ENCODE measurements at regions not wholly inside any gene's neighbourhood (a gene's known extent, or its start where the extent isn't known, plus 50 kb on each side); places are given as distances from the start of the nearest gene placed in this dataset.

DNA sequence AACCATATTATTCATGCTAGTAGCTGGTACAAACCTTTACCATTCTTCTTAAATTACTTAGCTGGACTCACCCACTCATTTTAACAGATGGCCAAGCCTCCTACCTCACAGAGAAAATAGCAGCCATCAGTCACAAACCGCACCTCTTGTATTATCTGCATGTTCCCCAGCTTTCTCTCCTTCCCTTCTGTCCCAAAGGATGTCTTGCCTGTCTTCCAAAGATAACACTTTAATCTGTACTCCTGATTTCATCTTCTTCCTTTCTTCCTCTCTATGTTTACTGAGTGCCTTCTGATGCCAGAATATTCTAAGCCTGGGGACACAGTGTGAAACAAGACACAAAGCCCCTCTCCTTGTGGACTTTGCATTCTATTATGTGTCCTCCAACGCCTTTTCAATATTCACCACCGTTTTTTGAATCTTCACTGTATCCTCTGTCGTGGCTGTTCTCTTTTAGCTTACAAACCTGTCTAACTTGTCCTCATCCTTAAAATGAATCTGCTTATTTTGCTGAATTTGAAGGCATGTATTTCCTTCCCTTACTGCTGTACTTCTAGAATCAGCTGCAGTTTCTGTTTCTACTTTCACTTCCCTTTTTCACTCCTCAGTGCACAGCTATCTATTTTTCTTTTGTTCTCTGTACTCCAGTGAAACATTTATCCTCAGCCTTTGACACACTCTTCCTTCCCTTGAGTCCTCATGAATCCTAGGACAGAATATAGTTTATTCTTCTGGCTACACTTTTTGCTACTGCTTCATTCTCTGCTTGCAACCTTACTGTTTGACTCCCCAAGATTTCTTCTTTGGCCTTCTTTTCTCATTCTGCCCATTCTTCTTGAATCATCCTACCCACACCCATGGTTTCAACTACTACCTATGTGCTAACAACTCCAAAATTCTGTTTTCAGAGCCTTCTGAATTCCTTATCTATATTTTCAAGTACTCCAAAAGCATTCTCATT, 216.9 kb upstream of the SAMSN1 start:
- no peak for DNase-seq (ENCODE audit: low read depth)
- H3K4me3 ChIP-seq (ENCODE audit: low read depth, low read length), result no peak overlapping the region
- TF ChIP-seq, protein P1, sequence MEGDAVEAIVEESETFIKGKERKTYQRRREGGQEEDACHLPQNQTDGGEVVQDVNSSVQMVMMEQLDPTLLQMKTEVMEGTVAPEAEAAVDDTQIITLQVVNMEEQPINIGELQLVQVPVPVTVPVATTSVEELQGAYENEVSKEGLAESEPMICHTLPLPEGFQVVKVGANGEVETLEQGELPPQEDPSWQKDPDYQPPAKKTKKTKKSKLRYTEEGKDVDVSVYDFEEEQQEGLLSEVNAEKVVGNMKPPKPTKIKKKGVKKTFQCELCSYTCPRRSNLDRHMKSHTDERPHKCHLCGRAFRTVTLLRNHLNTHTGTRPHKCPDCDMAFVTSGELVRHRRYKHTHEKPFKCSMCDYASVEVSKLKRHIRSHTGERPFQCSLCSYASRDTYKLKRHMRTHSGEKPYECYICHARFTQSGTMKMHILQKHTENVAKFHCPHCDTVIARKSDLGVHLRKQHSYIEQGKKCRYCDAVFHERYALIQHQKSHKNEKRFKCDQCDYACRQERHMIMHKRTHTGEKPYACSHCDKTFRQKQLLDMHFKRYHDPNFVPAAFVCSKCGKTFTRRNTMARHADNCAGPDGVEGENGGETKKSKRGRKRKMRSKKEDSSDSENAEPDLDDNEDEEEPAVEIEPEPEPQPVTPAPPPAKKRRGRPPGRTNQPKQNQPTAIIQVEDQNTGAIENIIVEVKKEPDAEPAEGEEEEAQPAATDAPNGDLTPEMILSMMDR (IDR thresholded peaks at IDR 0.05; ENCODE audit: insufficient read depth, low read depth, low read length), result no peak

- TF ChIP-seq, protein P1 (IDR thresholded peaks at IDR 0.05; ENCODE audit: insufficient read depth, low read depth, low read length), result no peak
- H3K4me3 ChIP-seq (ENCODE audit: low read depth, low read length), result no peak overlapping the region
- DNase-seq (ENCODE audit: low read depth), result no peak
These were observed 216.2 kb upstream of the SAMSN1 start for GRCh38 chr21:14762327-14762726.

GRCh38 chr21:14759285-14759684, 213.2 kb upstream of the SAMSN1 start:
- TF ChIP-seq, protein P1 (IDR thresholded peaks at IDR 0.05; ENCODE audit: insufficient read depth, low read depth, low read length), result no peak
- H3K4me3 ChIP-seq (ENCODE audit: low read depth, low read length), result no peak overlapping the region
- no peak for DNase-seq (ENCODE audit: low read depth)

- no peak for DNase-seq (ENCODE audit: low read depth)
- TF ChIP-seq, protein P1 (IDR thresholded peaks at IDR 0.05; ENCODE audit: insufficient read depth, low read depth, low read length), result no peak
- no peak overlapping the region for H3K4me3 ChIP-seq (ENCODE audit: low read depth, low read length)
These were observed 212.7 kb upstream of the SAMSN1 start for GRCh38 chr21:14758849-14759248.

DNA sequence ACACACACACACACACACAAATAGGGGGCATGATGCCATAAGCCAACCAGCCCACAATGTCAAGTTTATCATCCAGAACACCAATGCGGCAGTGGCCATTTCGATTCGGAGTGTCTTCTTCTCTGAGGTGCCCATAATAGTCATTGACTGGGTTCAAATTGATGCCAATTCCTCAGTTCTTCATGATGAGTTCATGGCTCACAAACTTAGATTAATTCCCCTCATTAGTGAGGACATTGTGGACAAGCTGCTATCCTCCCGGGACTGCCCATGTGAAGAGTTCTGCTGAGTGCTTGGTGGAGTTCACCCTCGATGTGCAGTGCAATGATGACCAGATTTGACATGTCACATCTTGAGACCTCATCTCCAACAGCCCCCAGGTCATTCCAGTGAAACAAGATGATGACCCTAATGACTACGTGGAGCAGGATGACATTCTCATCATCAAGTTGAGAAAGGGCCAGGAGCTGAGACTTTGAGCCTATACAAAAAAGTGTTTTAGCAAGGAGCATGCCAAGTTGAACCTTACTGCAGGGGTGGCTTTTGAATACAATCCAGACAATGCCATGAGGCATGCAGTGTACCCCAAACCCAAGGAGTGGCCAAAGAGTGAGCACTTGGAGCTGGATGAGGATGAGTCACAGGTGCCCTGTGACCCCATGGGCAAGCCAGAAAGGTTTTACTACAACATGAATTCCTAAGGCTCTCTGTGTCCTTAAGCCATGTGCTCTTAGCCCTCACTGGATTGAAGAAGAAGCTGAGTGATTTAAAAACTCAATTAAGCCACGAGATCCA, 211.6 kb upstream of the SAMSN1 start:
- DNase-seq (ENCODE audit: low read depth), result no peak
- no peak overlapping the region for H3K4me3 ChIP-seq (ENCODE audit: low read depth, low read length)
- TF ChIP-seq, protein P1 (IDR thresholded peaks at IDR 0.05; ENCODE audit: insufficient read depth, low read depth, low read length), result no peak

DNA sequence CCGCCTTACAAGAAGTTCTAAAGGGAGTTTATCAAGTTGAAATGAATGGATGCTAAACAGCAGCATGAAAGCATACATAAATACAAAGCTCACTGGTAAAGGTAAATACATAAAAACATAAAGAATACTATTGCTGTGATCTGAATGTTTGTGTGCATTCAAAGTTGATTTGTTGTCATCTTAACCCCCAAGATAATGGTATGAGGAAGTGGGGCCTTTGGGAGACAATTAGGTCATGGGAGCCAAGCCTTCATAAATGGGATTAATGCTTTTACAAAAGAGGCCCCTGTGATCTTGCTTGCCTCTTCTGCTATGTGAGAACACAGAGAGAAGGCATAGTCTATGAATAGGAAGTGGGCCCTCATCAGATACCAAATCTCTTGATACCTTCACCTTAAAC, 209.0 kb upstream of the SAMSN1 start:
- DNase-seq (ENCODE audit: low read depth), result no peak
- H3K4me3 ChIP-seq (ENCODE audit: low read depth, low read length), result no peak overlapping the region
- TF ChIP-seq, protein P1 (IDR thresholded peaks at IDR 0.05; ENCODE audit: insufficient read depth, low read depth, low read length), result no peak
